HepG2 (cell line): ENCODE measurements at regions not wholly inside any gene's neighbourhood (a gene's known extent, or its start where the extent isn't known, plus 50 kb on each side); places are given as distances from the start of the nearest gene placed in this dataset.

Source experiments
- ARNT ChIP-seq: fragments of 450-650 bp; IDR thresholded peaks from 2 replicates; pipeline ENCODE4 v1.6.1; 2017
- JARID2 ChIP-seq: sonication (generic); formaldehyde crosslinking; IDR thresholded peaks from 2 replicates; pipeline ENCODE4 v1.8.1; 2023; ENCODE audit warnings: missing genetic modification reagents, inconsistent platforms; ENCODE audit not compliant: insufficient replicate concordance
- KDM2A ChIP-seq: sonication (generic); formaldehyde crosslinking; IDR thresholded peaks from 2 replicates; pipeline ENCODE4 v1.4.0; 2020; ENCODE audit warnings: low read depth, missing genetic modification reagents, borderline replicate concordance
- MLXIP ChIP-seq: sonication (generic); formaldehyde crosslinking; IDR thresholded peaks from 2 replicates; pipeline ENCODE4 v1.9.0; 2021; ENCODE audit warnings: missing genetic modification reagents, borderline replicate concordance
- PHF21A ChIP-seq: sonication (generic); formaldehyde crosslinking; IDR thresholded peaks from 2 replicates; pipeline ENCODE4 v1.5.0; 2020; ENCODE audit warnings: mild to moderate bottlenecking, missing genetic modification reagents
- RAD21 ChIP-seq: fragments of 450-650 bp; formaldehyde crosslinking; IDR thresholded peaks from 2 replicates; pipeline ENCODE4 v1.5.0; 2020; ENCODE audit warnings: mild to moderate bottlenecking
- RARA ChIP-seq: IDR thresholded peaks from 2 replicates; pipeline ENCODE4 v1.6.1; 2016; ENCODE audit warnings: missing genetic modification reagents, missing compliant biosample characterization
- SALL1 ChIP-seq: sonication (generic); formaldehyde crosslinking; IDR thresholded peaks from 2 replicates; pipeline ENCODE4 v1.8.0; 2022; ENCODE audit warnings: mild to moderate bottlenecking, missing genetic modification reagents
- TBX2 ChIP-seq: sonication (generic); formaldehyde crosslinking; IDR thresholded peaks from 2 replicates; pipeline ENCODE4 v1.5.0; 2020; ENCODE audit warnings: missing genetic modification reagents, mild to moderate bottlenecking, borderline replicate concordance
- ZNF343 ChIP-seq: sonication (generic); formaldehyde crosslinking; IDR thresholded peaks from 2 replicates; pipeline ENCODE4 v1.4.0; 2020; ENCODE audit warnings: mild to moderate bottlenecking, missing genetic modification reagents
- ZNF713 ChIP-seq: sonication (generic); formaldehyde crosslinking; IDR thresholded peaks from 2 replicates; pipeline ENCODE4 v1.4.0; 2020; ENCODE audit warnings: mild to moderate bottlenecking, missing genetic modification reagents
- ZNF775 ChIP-seq: sonication (generic); formaldehyde crosslinking; IDR thresholded peaks from 2 replicates; pipeline ENCODE4 v1.4.0; 2020; ENCODE audit warnings: missing genetic modification reagents, mild to moderate bottlenecking, moderate library complexity, borderline replicate concordance
- ZSCAN22 ChIP-seq: sonication (generic); formaldehyde crosslinking; IDR thresholded peaks from 2 replicates; pipeline ENCODE4 v1.4.0; 2020; ENCODE audit warnings: mild to moderate bottlenecking, missing genetic modification reagents
- TF ChIP-seq, protein P1 (sequence below): sonication (generic); formaldehyde crosslinking; conservative IDR thresholded peaks from 2 replicates; pipeline ENCODE4 v1.4.0; 2020; ENCODE audit warnings: mild to moderate bottlenecking, missing genetic modification reagents, moderate library complexity
- TF ChIP-seq, protein P2 (sequence below): IDR thresholded peaks from 2 replicates; pipeline ENCODE4 v1.4.0; 2020; ENCODE audit warnings: mild to moderate bottlenecking, missing genetic modification reagents
- TF ChIP-seq, protein P3 (sequence below): sonication (generic); formaldehyde crosslinking; IDR thresholded peaks from 2 replicates; pipeline ENCODE4 v1.4.0; 2020; ENCODE audit warnings: missing genetic modification reagents

- no peak for TF ChIP-seq MLXIP (CRISPR knock-in tag)
- no peak for TF ChIP-seq ZNF343
- no peak for TF ChIP-seq ZSCAN22 (CRISPR knock-in tag)
- TF ChIP-seq, protein P1, sequence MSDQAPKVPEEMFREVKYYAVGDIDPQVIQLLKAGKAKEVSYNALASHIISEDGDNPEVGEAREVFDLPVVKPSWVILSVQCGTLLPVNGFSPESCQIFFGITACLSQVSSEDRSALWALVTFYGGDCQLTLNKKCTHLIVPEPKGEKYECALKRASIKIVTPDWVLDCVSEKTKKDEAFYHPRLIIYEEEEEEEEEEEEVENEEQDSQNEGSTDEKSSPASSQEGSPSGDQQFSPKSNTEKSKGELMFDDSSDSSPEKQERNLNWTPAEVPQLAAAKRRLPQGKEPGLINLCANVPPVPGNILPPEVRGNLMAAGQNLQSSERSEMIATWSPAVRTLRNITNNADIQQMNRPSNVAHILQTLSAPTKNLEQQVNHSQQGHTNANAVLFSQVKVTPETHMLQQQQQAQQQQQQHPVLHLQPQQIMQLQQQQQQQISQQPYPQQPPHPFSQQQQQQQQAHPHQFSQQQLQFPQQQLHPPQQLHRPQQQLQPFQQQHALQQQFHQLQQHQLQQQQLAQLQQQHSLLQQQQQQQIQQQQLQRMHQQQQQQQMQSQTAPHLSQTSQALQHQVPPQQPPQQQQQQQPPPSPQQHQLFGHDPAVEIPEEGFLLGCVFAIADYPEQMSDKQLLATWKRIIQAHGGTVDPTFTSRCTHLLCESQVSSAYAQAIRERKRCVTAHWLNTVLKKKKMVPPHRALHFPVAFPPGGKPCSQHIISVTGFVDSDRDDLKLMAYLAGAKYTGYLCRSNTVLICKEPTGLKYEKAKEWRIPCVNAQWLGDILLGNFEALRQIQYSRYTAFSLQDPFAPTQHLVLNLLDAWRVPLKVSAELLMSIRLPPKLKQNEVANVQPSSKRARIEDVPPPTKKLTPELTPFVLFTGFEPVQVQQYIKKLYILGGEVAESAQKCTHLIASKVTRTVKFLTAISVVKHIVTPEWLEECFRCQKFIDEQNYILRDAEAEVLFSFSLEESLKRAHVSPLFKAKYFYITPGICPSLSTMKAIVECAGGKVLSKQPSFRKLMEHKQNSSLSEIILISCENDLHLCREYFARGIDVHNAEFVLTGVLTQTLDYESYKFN = peak; percentile 67
- TF ChIP-seq RARA (CRISPR knock-in tag) = peak; percentile 36
- TF ChIP-seq, protein P2, sequence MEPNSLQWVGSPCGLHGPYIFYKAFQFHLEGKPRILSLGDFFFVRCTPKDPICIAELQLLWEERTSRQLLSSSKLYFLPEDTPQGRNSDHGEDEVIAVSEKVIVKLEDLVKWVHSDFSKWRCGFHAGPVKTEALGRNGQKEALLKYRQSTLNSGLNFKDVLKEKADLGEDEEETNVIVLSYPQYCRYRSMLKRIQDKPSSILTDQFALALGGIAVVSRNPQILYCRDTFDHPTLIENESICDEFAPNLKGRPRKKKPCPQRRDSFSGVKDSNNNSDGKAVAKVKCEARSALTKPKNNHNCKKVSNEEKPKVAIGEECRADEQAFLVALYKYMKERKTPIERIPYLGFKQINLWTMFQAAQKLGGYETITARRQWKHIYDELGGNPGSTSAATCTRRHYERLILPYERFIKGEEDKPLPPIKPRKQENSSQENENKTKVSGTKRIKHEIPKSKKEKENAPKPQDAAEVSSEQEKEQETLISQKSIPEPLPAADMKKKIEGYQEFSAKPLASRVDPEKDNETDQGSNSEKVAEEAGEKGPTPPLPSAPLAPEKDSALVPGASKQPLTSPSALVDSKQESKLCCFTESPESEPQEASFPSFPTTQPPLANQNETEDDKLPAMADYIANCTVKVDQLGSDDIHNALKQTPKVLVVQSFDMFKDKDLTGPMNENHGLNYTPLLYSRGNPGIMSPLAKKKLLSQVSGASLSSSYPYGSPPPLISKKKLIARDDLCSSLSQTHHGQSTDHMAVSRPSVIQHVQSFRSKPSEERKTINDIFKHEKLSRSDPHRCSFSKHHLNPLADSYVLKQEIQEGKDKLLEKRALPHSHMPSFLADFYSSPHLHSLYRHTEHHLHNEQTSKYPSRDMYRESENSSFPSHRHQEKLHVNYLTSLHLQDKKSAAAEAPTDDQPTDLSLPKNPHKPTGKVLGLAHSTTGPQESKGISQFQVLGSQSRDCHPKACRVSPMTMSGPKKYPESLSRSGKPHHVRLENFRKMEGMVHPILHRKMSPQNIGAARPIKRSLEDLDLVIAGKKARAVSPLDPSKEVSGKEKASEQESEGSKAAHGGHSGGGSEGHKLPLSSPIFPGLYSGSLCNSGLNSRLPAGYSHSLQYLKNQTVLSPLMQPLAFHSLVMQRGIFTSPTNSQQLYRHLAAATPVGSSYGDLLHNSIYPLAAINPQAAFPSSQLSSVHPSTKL (CRISPR knock-in tag) = peak; percentile 30; the same call in 1 of the 2 replicates
- no peak for TF ChIP-seq ZNF775
- TF ChIP-seq ZNF713 = no peak
- TF ChIP-seq, protein P3, sequence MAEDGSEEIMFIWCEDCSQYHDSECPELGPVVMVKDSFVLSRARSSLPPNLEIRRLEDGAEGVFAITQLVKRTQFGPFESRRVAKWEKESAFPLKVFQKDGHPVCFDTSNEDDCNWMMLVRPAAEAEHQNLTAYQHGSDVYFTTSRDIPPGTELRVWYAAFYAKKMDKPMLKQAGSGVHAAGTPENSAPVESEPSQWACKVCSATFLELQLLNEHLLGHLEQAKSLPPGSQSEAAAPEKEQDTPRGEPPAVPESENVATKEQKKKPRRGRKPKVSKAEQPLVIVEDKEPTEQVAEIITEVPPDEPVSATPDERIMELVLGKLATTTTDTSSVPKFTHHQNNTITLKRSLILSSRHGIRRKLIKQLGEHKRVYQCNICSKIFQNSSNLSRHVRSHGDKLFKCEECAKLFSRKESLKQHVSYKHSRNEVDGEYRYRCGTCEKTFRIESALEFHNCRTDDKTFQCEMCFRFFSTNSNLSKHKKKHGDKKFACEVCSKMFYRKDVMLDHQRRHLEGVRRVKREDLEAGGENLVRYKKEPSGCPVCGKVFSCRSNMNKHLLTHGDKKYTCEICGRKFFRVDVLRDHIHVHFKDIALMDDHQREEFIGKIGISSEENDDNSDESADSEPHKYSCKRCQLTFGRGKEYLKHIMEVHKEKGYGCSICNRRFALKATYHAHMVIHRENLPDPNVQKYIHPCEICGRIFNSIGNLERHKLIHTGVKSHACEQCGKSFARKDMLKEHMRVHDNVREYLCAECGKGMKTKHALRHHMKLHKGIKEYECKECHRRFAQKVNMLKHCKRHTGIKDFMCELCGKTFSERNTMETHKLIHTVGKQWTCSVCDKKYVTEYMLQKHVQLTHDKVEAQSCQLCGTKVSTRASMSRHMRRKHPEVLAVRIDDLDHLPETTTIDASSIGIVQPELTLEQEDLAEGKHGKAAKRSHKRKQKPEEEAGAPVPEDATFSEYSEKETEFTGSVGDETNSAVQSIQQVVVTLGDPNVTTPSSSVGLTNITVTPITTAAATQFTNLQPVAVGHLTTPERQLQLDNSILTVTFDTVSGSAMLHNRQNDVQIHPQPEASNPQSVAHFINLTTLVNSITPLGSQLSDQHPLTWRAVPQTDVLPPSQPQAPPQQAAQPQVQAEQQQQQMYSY (CRISPR knock-in tag) = no peak
- TF ChIP-seq ARNT = no peak
- no peak for TF ChIP-seq TBX2
- TF ChIP-seq PHF21A (CRISPR knock-in tag) = 0 out of 2 replicates have a peak, but pooled peaks have one; percentile 19
- TF ChIP-seq KDM2A (CRISPR knock-in tag) = no peak
- TF ChIP-seq SALL1 (CRISPR knock-in tag) = peak; percentile 41; the same call in 1 of the 2 replicates
- TF ChIP-seq JARID2 (CRISPR knock-in tag) = no peak
- TF ChIP-seq RAD21 (CRISPR knock-in tag) = no peak
Measured at GRCh38 chr1:236332092-236332758, 50.5 kb upstream of the ERO1B start (continued).
